HL-60 (cell line): ENCODE measurements at regions not wholly inside any gene's neighbourhood (a gene's known extent, or its start where the extent isn't known, plus 50 kb on each side); places are given as distances from the start of the nearest gene placed in this dataset.

ENCODE experiments used
- DNase-seq, 2 experiments: peaks; one replicate each; pipeline ENCODE4 v3.0.0-alpha.2; 2010 to 2020; ENCODE audit warnings: low read depth in 1 of 2, low spot score in 1 of 2
- H3K27ac ChIP-seq: fragments of 250-450 bp; sonication (Bioruptor Pico); replicated peaks from 2 replicates; pipeline ENCODE4 v1.5.1; 2020; ENCODE audit warnings: mild to moderate bottlenecking, moderate library complexity
- H3K27me3 ChIP-seq: fragments of 250-450 bp; sonication (Bioruptor Pico); 2 replicates; pipeline ENCODE4 v1.5.1; 2021; ENCODE audit warnings: mild to moderate bottlenecking, moderate library complexity; ENCODE audit not compliant: insufficient read depth, poor library complexity, severe bottlenecking
- H3K4me3 ChIP-seq: replicated peaks from 2 replicates; pipeline ENCODE4 v1.5.1; 2011; ENCODE audit warnings: mild to moderate bottlenecking, control low read depth, low read length; ENCODE audit not compliant: insufficient read depth
- CTCF ChIP-seq: IDR thresholded peaks from one replicate; pipeline ENCODE4 v1.5.1; 2011; ENCODE audit warnings: low read length, control low read depth, inconsistent platforms; ENCODE audit not compliant: insufficient read depth
- GABPA ChIP-seq: IDR thresholded peaks from 2 replicates; pipeline ENCODE4 v1.6.1; 2012; ENCODE audit warnings: low read depth
- POLR2AphosphoS5 ChIP-seq: IDR thresholded peaks from 2 replicates; pipeline ENCODE4 v1.6.1; 2012; ENCODE audit warnings: low read depth
- REST ChIP-seq: IDR thresholded peaks from 2 replicates; pipeline ENCODE4 v1.6.1; 2012; ENCODE audit warnings: low read depth; ENCODE audit not compliant: insufficient replicate concordance
- SPI1 ChIP-seq: IDR thresholded peaks from 2 replicates; pipeline ENCODE4 v1.6.1; 2012; ENCODE audit warnings: low read depth, mild to moderate bottlenecking, borderline replicate concordance

GRCh38 chr12:94039914-94040313 is 108.5 kb upstream of the PLXNC1 start:
- Histone ChIP-seq H3K27me3 (peaks cover 2% of the 10 kb centered on the region), H3K27ac (no peak overlapping the region), H3K4me3 (no peak overlapping the region)
- DNase-seq: no peak
- TF ChIP-seq CTCF (no peak), SPI1 (no peak), POLR2AphosphoS5 (no peak), REST (no peak), GABPA (no peak)

GRCh38 chr12:94041850-94042249 is 106.5 kb upstream of the PLXNC1 start:
- DNase-seq: no peak
- no peak overlapping the region for H3K4me3 ChIP-seq
- H3K27ac ChIP-seq: no peak overlapping the region

GRCh38 chr12:94042321-94042720 is 106.1 kb upstream of the PLXNC1 start:
- TF ChIP-seq SPI1: no peak
- TF ChIP-seq POLR2AphosphoS5: no peak
- TF ChIP-seq REST: no peak
- no peak for TF ChIP-seq CTCF
- no peak for TF ChIP-seq GABPA
- Histone ChIP-seq H3K4me3 (no peak overlapping the region), H3K27me3 (peaks cover 2% of the 10 kb centered on the region), H3K27ac (no peak overlapping the region)
- no peak for DNase-seq

More at GRCh38 chr12:94041850-94042249, 106.5 kb upstream of the PLXNC1 start:
- no peak for TF ChIP-seq CTCF
- no peak for TF ChIP-seq GABPA
- no peak for TF ChIP-seq POLR2AphosphoS5
- TF ChIP-seq SPI1: no peak
- TF ChIP-seq REST: no peak
- H3K27me3 ChIP-seq: peaks cover 2% of the 10 kb centered on the region
